Right renal cortex interstitium (tissue), 3 donors: ENCODE measurements at regions not wholly inside any gene's neighbourhood (a gene's known extent, or its start where the extent isn't known, plus 50 kb on each side); places are given as distances from the start of the nearest gene placed in this dataset.
A peak's percentile ranks its signal among the peaks of the same experiment; 100 is the strongest.
"Not testable (repeated sequence)": the region's sequence is repeated elsewhere in the genome, so short reads cannot be mapped to it uniquely, and the experiment has no call there.

ENCODE experiments used
- DNase-seq, 3 donors: peaks; one replicate each; pipeline ENCODE4 v3.0.0-alpha.2; 2013; ENCODE audit warnings: low read depth in 3 of 3, low spot score in 2 of 3

DNA sequence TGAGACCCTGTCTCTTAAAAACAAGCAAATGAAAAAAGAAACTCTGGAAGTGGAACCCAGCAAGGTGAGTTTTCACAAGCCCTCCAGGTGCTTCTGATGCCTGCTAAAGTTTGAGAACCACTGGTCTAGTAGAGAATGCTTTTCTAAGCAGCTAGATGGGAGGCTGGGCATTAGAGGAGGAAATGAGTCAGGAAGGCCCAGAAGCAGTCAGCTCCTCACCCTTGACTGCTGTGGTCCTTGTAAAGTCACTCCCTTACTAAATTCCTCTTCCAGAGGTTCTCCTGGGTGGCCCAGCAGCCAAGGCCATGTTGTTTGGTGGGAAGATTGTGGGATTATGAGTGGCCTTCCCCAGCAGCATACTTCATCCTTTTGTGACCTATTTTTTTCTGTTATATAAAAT lies 52.0 kb upstream of the FYN start:
- DNase-seq, result no peak

DNA sequence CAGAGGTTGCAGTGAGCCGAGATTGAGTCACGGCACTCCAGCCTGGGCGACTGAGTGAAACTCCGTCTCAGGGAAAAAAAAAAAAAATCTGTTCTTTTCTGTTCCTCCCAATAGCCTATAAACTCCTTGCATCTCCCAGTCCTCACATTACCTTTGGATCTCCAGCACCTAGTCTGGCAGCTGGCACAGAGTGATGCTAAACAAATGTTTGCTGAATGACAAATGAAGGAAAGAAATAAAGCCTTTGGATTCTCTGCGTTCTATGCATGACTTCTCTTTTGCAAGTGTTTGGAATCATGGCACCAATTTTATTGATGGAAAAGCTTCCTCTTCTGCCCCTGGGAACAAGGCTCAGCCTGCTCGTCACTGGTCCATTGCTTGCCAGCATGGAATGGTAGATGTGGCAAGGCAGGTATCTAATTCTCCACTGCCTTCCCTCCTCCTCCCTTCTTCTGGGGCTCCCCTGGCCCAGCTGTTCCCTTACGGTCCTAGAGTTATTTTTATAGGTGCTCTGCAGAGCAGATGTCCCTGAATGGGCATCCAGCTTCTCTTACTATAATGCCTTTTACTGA lies 53.6 kb upstream of the FYN start:
- no peak for DNase-seq

DNA sequence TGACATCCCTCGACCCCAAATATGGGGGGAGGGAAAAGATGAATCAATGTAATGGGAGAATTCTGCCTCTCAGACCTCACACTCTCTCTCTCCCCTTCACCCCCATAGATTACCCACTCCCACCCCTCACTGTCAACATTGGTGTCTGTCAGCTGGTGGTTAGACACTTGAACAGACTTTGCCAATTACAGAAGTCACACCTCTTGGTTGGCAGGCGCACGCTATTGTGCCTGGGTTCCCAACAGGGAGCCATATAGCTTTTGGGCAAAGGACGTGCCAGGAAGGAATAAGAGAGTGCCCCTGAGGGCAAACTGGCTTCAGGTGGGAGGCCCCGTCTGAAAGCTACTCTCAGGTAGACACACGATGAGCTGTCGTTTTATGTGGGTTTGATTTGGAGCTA lies 54.1 kb upstream of the FYN start:
- no peak for DNase-seq

DNA sequence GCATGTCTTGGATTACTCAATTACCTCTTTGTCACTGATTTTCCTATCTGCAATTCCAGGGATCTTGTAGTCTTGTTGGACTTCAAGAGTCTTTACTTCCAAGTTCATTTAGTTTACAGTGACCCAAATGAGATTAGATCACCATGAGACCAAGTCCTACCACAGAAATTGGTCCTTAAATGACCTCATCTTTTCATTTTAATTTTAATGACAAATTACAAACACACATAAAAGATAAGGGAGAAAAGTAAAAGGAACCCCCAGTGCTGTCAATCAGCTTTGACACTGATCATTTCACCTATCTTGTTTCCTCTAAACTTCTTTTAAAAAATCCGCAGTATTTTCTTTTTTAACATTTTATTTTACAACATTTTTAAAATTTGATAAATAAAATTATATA lies 54.9 kb upstream of the FYN start:
- DNase-seq, result no peak

DNA sequence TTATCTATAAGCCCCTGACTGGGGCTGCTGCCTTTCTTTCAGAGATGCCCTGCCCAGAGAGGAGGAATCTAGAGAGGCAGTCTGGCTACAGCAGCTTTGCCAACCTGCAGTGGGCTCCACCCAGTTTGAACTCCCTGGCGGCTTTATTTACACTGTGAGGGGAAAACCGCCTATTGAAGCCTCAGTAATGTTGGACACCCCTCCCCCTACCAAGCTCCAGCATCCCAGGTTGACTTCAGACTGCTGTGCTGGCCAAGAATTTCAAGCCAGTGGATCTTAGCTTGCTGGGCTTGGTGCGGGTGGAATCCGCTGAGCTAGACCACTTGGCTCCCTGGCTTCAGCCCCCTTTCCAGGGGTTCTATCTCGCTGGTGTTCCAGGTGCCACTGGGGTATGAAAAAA lies 61.4 kb upstream of the FYN start:
- DNase-seq, result not testable (repeated sequence)

DNA sequence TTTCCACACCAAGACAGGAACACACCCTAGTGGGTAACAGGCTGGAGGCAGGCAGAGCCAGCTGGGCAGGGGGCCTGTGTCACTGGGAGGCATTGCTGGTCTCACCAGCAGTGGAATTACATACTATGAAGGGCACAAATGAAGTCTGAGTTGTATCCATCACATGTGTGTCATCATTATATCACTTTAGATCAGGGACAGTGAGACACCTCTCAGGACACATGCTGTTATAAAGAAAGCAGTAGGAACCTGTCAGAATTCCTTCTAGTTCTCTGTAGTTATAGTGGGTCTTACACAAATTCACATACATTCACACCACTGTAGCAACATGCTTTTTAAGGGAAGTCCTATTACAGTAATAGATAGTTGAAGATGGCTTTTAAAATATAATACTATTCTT lies 63.5 kb upstream of the FYN start:
- no peak for DNase-seq

DNA sequence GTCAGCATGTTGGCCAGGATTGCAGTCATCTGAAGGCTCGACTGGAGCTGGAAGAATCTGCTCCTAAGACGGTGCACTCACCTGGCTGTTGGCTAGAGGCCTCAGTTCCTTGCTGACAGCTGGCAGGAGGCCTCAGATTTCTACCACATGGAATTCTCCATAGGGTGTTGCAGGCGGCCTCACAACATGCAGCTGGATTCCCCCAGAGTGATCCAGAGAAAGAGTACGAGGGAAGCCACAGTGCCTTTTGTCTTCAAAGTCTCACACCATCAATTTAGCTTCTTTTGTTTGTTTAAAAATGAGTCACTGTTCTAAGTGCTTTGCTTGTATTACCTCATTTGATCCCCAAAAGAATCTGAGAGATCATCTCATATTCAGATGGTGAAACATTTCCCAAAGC lies 65.5 kb upstream of the FYN start:
- no peak for DNase-seq

DNA sequence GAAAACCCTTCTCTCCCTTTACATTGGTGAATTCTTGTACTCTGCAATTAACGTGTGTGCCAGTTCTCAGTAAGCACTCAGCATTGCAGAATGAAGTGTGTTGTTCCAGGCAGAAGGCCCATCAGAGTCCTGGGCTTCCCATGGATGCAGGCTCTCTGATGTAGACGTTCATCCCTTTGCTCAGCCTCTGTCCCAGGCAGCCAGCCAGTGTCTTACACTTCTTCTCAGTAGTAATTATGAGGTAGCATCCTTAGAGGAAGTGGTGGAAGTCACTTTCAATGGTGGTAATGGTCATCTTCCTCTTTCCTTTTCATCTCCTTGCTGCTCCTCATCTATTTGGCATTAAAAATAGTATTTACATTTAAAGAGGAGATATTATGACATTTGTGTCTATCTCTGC lies 66.7 kb upstream of the FYN start:
- no peak for DNase-seq

DNA sequence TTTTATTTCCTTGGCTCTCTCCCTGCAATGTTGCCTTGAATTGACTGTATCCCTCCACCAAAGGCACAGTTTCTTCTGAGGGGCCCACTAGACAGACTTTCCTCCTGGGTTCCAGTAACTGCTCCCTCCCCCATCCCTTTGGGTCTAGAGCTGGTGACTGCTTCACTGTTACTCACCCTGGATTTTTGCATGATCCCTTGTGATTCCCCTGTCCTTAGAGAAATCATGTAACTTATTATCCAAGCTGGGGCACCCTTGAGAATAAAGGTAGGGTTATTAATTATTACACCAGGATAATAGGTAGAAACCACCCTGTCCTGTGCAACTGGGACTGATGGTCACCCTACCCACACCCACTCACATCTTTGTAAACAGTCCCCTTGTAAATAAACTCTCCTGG lies 67.5 kb upstream of the FYN start:
- DNase-seq, result no peak

DNA sequence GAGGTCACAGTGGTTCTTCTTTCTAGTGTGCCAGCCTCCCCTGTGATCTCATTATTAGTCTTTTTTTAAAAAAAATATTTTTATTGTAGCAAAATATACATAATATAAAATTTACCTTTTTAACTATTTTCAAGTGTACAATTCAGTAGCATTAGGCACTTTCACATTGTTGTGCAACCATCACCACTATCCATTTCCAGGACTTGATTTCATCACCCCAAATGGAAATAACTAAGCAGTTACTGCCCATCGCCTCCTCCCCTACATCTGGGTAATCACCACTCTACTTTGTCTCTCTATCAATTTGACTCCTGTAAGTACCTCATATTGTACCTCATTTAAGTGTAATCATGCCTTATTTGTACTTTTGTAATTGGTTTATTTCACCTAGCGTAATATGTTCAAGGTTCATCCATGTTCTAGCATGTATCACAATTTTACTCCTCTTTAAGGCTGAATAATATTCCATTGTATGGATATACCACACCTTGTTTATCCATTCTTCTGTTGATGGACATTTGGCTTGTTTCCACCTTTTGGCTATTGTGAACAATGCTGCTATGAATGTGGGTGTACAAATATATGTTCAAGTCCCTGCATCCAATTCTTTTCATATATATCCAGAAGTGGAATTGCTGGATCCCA lies 68.6 kb upstream of the FYN start:
- no peak for DNase-seq

DNA sequence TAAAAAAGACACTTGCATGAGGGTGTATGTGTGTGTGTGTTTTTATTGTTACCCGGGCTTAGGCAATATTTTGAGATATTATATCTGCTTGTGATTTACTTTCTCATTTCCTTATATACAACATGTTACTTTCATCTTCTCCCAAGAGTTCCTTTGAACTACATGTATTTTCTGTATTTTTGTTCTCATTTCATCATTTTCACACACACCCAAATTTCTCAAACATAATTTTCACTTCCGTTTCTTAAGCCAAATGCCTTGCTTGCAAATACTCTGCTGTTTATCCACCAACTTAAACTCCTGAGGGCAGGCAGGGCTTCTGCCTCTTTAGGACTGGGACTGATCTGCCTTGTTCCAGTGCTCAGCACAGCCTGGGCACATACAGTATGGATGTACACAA lies 69.3 kb upstream of the FYN start:
- no peak for DNase-seq

DNA sequence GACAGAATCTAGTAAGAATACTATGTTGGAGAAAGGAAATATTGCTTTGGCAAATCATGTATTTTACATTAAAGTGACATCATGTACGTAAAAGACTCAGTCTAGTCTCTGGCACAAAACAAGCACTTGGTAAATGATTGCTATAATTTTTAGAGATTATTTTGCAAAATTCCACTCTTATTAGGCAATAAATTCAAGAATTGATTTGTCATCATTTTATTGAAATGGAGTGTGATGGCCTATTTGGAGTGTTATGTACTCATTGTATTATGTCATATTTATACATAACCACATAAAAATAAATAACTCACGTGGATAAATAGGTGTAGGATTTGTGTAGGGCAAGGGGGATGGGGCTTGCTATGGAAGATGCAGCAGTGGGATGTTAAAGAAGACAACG lies 70.0 kb upstream of the FYN start:
- no peak for DNase-seq

DNA sequence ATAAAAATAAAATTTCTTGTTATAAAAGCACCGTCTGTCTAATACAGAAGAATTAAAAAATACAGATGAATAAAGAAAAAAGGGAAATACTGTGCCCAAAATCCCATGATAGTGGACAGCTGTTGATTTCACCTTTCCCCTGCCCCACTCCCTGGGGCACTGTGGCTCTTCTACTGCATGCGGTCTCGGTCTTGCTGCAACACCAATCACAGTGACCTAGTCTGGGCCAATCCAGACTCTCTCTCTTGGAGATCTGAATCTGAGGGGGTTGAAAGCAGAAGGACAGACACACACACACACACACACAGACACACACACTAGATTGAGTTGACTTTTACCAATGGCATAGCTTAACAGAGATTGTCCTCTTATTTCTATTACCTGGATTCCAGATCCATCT lies 70.5 kb upstream of the FYN start:
- no peak for DNase-seq

DNA sequence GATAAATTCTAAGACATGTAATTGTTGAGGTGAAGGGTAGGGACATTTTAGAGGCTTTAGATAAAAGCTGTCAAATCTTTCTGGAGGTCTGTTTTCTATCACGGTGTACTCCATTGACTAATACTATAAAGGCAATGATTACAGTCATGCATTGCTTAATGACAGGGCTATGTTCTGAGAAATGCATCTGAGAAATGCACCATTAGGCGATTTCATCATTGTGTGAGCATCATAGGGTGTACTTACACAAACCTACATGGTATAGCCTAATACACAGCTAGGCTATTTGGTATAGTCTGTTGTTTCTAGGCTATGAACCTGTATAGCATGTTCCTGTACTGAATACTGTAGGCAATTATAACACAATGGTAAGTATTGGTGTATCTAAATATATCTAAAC lies 71.3 kb upstream of the FYN start:
- DNase-seq, result no peak

DNA sequence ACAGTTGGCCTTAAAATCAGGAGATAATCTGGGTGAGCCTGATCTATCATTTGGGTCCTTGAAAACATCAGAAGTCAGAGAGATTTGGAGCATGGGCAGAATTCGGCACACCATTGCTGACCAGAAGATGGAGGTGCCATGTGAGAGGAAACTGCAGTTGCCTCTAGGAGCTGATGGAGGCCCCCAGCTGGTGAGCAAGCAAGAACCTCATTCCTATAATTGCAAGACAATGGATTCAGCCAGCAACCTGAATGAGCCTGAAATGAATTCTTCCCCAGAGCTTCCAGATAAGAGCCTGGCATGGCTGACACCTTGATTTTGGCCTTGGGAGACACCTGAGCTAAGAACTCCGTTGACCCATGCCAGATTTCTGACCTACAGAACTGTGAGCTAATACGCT lies 76.3 kb upstream of the FYN start:
- no peak for DNase-seq

DNA sequence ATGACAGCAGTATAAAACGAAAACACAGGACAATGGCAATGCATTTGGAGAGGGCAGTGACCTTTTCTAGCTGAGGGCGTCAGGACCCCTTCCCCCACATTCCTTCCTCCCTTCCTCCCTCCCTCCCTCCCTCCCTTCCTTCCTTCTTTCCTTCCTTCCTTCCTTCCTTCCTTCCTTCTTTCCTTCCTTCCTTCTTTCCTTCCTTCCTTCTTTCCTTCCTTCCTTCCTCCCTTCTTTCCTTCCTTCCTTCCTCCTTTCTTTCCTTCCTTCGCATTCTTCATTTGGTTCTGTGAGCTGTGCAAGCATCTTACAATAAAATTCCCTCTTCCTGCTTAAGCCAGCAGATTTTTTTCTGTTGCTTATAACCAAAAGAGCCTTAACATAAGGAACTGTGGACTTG lies 76.7 kb upstream of the FYN start:
- not testable (repeated sequence) for DNase-seq

DNA sequence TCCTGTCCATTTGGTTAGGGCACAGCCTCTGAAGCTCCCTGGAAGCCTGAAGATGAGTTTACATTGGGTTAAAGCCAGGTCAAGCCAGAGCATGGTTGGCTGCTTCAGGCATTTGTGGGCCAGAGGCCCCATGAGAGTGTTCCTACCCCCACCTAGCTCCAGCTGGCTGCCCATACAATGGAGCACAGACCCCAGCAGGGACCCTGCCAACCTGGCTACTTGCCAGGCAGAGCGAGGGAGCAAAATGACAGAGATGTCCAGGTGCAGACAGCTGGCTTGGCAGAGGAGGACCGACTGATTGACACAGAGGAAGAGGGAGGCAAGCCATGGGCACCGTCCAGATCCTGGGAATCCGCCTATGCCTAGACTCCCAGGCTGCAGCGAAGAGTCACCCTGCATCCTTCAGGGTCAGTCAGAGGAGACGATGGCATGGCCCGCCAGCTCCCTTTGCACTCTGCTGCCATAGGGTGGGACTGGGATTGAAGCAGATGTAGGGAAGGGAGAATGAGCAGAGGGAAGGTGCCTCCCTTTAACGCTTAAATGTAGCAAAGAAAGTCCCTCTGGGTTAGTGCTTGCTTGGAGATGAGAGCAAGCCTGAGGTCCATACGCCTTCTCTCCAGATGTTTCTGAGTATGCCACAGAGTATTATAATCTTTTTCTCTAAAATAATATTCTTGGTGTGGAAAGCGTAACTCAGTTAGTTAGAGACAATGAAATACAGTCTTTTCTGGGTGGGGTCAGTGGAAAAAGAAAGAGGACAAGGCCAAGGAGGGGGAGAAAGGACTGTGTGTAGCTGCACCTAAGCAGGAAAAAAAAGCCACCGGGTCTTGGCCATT lies 77.6 kb upstream of the FYN start:
- DNase-seq, result peak; percentile 54 to 68 (median 58)

DNA sequence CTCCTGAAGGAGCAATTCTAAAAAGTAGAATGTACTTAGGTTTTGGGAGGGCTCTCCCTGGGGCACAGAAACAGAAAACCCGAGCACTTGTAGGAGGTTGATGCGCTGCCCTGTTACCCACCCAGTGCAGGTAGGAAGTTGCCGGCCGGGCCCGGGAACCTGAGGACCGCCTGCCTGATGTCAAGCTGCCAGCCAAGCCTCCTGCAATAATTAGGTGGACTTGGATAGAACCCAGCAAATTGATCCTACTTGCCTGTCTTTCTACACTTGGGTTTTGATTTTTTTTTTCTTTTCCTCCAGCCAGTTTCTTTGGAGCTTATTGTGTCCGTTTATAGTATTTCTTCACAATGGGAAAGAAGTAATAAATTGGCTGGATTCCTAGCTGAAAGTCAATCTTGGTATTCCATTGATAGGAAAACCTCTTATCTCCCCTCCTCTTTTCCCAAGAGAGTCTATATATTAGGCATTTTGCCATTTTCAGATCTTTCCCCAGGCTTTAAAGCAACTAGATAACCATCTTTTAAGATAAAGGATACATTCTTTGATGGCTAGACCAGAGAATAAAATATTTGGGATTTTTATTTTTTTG lies 78.3 kb upstream of the FYN start:
- no peak for DNase-seq

DNA sequence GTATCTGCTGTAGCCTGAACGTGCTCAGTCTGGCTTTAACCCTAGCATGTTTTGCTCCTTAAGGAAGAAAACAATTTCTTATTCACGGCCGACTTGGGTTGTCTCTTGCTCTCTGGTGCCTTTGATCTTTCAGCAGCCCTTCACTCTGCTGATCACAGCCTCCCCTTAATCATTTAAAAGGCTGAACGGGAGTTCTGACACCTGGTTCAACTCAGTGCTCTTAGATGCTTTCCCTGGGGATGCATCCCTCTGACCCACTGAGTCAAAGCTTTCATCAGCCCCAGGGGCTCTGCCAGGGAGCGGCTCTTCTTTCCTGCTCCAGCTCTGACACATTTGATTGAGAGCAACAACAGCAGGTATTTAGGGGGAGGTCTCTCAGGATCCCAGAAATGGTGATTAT lies 79.0 kb upstream of the FYN start:
- DNase-seq, result no peak

DNA sequence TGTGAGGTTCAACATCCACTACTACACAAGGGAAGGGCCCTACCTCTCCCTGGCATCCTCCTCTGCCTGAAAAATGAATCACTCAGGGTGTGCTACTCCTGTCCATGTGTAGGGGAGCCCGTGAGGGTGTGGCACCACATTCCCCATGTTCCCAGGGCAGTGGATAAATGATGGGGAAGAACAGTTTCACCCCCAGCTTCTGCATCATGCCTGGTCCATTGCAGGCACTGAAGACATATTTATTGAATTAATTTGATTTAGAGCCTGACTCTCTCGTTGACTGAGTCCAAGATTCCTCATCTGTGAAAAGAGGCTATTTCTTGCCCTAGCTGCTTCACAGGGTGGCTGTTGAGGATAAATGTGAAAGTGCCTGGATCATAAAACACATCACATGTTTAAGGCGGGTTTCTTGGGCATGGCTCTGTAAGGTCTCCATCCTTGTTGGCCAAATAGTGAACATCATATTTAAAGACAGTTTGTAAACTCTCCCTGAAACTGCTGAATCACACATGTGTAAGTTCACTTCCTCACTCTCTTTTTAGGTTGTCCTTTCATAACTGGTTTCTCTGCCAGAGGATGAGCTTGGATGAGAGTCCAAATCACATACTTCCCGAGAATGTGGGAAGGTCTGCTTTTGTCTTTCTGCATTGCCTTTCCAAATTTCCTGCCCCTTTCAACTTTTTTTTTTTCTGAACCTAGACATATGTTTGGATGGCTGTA lies 79.7 kb upstream of the FYN start:
- no peak for DNase-seq

DNA sequence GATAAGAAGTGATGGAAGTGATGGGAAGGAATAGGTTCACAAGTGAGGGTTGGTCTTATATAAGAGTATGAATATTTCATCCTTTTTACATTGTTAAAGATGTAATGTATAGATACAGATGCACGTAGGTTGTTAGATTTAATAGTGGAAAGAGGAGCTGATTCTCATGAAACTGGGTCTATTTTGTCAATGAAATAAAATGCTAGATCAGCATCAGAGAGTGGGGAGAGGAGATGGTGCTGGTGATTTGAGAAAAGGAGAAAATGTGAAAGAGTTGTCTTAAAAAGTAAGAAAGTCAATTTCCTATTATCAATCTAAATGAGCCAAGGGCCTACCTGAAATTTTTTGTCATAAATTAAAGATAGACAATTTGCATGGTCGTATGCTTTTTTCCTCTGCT lies 82.8 kb upstream of the FYN start:
- no peak for DNase-seq
